KMS-11 (cell line): ENCODE measurements at regions not wholly inside any gene's neighbourhood (a gene's known extent, or its start where the extent isn't known, plus 50 kb on each side); places are given as distances from the start of the nearest gene placed in this dataset.
A peak's percentile ranks its signal among the peaks of the same experiment; 100 is the strongest.

Experiments
- H2AFZ ChIP-seq: fragments of 200-600 bp; sonication (generic); 2 replicates; pipeline ENCODE4 v1.6.1; 2016; ENCODE audit warnings: antibody characterized with exemption, mixed run types, low read depth
- H3K27ac ChIP-seq: fragments of 200-600 bp; sonication (generic); 2 replicates; pipeline ENCODE4 v1.6.1; 2016; ENCODE audit warnings: mild to moderate bottlenecking, mixed run types
- H3K27me3 ChIP-seq: fragments of 200-600 bp; sonication (generic); 2 replicates; pipeline ENCODE4 v1.6.1; 2017; ENCODE audit warnings: mild to moderate bottlenecking, low read depth, mixed run types, moderate library complexity; ENCODE audit not compliant: insufficient read depth
- H3K36me3 ChIP-seq: fragments of 200-600 bp; sonication (generic); 2 replicates; pipeline ENCODE4 v1.6.1; 2017; ENCODE audit warnings: mild to moderate bottlenecking, mixed run types; ENCODE audit not compliant: insufficient read depth
- H3K4me1 ChIP-seq: fragments of 200-600 bp; sonication (generic); 2 replicates; pipeline ENCODE4 v1.6.1; 2016; ENCODE audit warnings: mild to moderate bottlenecking, low read depth, mixed run types; ENCODE audit not compliant: poor library complexity, severe bottlenecking
- H3K4me2 ChIP-seq: fragments of 200-600 bp; sonication (generic); 2 replicates; pipeline ENCODE4 v1.7.0; 2016; ENCODE audit warnings: mild to moderate bottlenecking, mixed run types
- H3K4me3 ChIP-seq: fragments of 200-600 bp; sonication (generic); IDR thresholded peaks from 2 replicates; pipeline ENCODE4 v1.6.1; 2017; ENCODE audit warnings: low read depth, low read length, mixed read lengths; ENCODE audit not compliant: insufficient read depth
- H3K79me2 ChIP-seq: fragments of 200-600 bp; sonication (generic); 2 replicates; pipeline ENCODE4 v1.6.1; 2016; ENCODE audit warnings: low read depth, mixed run types; ENCODE audit not compliant: insufficient read depth
- H3K9ac ChIP-seq: fragments of 200-600 bp; sonication (generic); 2 replicates; pipeline ENCODE4 v1.6.1; 2016; ENCODE audit warnings: mild to moderate bottlenecking, mixed run types
- H4K20me1 ChIP-seq: fragments of 200-600 bp; sonication (generic); 2 replicates; pipeline ENCODE4 v1.6.1; 2016; ENCODE audit warnings: mild to moderate bottlenecking, mixed run types; ENCODE audit not compliant: insufficient read depth
- CTCF ChIP-seq: fragments of 200-600 bp; sonication (generic); conservative IDR thresholded peaks from 2 replicates; pipeline ENCODE4 v1.6.1; 2017; ENCODE audit warnings: low read depth, mild to moderate bottlenecking, antibody characterized with exemption, low read length, moderate library complexity, mixed read lengths

GRCh38 chrX:82087699-82088098 is 885.8 kb downstream of the SH3BGRL start:
- Histone ChIP-seq H2AFZ (peak overlapping the region; percentile 79), H3K36me3 (no peaks in the 10 kb centered on the region), H4K20me1 (no peaks in the 10 kb centered on the region), H3K4me1 (peaks cover 62% of the 10 kb centered on the region), H3K9ac (peak overlapping the region; percentile 57), H3K79me2 (no peaks in the 10 kb centered on the region), H3K27me3 (no peaks in the 10 kb centered on the region), H3K4me2 (peak overlapping the region; percentile 94), H3K4me3 (no peak overlapping the region), H3K27ac (peak overlapping the region; percentile 93)
- no peak for TF ChIP-seq CTCF

DNA sequence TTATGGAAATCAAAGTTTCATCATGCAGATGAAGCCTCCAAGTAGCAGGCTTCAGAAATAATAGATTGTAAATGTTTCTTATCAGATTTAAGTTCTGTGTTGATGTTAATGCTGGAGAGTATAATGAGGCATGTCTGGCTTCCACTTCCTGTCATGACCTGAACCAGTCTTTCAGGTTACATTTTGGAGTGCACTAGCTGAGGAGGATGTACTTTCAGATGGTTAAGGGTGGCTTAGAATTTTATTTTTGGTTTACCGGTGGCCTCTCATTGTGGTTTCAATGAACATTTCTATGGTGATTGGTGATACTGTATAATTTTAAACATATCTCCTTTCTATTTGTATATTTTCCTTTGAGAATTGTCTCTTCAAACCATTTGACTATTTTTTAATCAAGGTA is 890.4 kb downstream of the SH3BGRL start:
- Histone ChIP-seq H3K27ac (peak overlapping the region; percentile 43; the same call in 1 of the 2 replicates), H3K36me3 (no peaks in the 10 kb centered on the region), H3K4me3 (no peak overlapping the region), H2AFZ (no peak overlapping the region), H3K79me2 (no peaks in the 10 kb centered on the region), H3K27me3 (no peaks in the 10 kb centered on the region), H3K4me1 (peaks cover 67% of the 10 kb centered on the region), H3K9ac (no peak overlapping the region), H3K4me2 (peak overlapping the region; percentile 80), H4K20me1 (no peaks in the 10 kb centered on the region)
- no peak for TF ChIP-seq CTCF

GRCh38 chrX:82125103-82125502 is 923.2 kb downstream of the SH3BGRL start:
- no peak for TF ChIP-seq CTCF
- H3K27me3 ChIP-seq: no peaks in the 10 kb centered on the region
- peak overlapping the region; percentile 94 for H3K27ac ChIP-seq
- peak overlapping the region; percentile 27; the same call in 1 of the 2 replicates for H2AFZ ChIP-seq
- H3K36me3 ChIP-seq: no peaks in the 10 kb centered on the region
- peak overlapping the region; percentile 93 for H3K4me2 ChIP-seq
- H3K79me2 ChIP-seq: peaks cover 48% of the 10 kb centered on the region
- H3K4me1 ChIP-seq: peaks cover 57% of the 10 kb centered on the region
- no peak overlapping the region for H3K4me3 ChIP-seq
- peak overlapping the region; percentile 91 for H3K9ac ChIP-seq
- no peaks in the 10 kb centered on the region for H4K20me1 ChIP-seq

- no peaks in the 10 kb centered on the region for H3K36me3 ChIP-seq
- H3K27ac ChIP-seq: peak overlapping the region; percentile 66
- peak overlapping the region; percentile 4; the same call in 1 of the 2 replicates for H3K9ac ChIP-seq
- no peak for TF ChIP-seq CTCF
- peaks cover 25% of the 10 kb centered on the region for H3K79me2 ChIP-seq
- H3K27me3 ChIP-seq: no peaks in the 10 kb centered on the region
- H2AFZ ChIP-seq: no peak overlapping the region
- H4K20me1 ChIP-seq: no peaks in the 10 kb centered on the region
- H3K4me1 ChIP-seq: peaks cover 45% of the 10 kb centered on the region
- peak overlapping the region; percentile 38 for H3K4me2 ChIP-seq
- no peak overlapping the region for H3K4me3 ChIP-seq
These were observed 925.6 kb downstream of the SH3BGRL start for GRCh38 chrX:82127228-82128123.
